Fibroblast of the aortic adventitia (primary cell): ENCODE measurements at regions not wholly inside any gene's neighbourhood (a gene's known extent, or its start where the extent isn't known, plus 50 kb on each side); places are given as distances from the start of the nearest gene placed in this dataset.
A peak's percentile ranks its signal among the peaks of the same experiment; 100 is the strongest.

Source experiments
- DNase-seq: peaks from one replicate; pipeline ENCODE4 v3.0.0-alpha.2; 2010; ENCODE audit warnings: low read depth
- H3K4me3 ChIP-seq: 2 replicates; pipeline ENCODE4 v1.5.1; 2011; ENCODE audit warnings: low read depth, mild to moderate bottlenecking, control low read depth, low read length, moderate library complexity
- CTCF ChIP-seq: IDR thresholded peaks from 2 replicates; pipeline ENCODE4 v1.5.1; 2011; ENCODE audit warnings: mild to moderate bottlenecking, low read length, control low read depth, inconsistent platforms; ENCODE audit not compliant: insufficient read depth

GRCh38 chr6:15121977-15122550, 123.8 kb upstream of the JARID2 start:
- no peak for TF ChIP-seq CTCF
- DNase-seq = no peak
- no peak overlapping the region for H3K4me3 ChIP-seq

GRCh38 chr6:15129887-15130286, 116.0 kb upstream of the JARID2 start:
- DNase-seq = no peak
- H3K4me3 ChIP-seq = no peak overlapping the region
- TF ChIP-seq CTCF = no peak

- no peak overlapping the region for H3K4me3 ChIP-seq
- no peak for DNase-seq
- TF ChIP-seq CTCF = no peak
These were observed 114.6 kb upstream of the JARID2 start for GRCh38 chr6:15131234-15131633.

- TF ChIP-seq CTCF = no peak
- DNase-seq = no peak
- no peak overlapping the region for H3K4me3 ChIP-seq
These were observed 114.2 kb upstream of the JARID2 start for GRCh38 chr6:15131651-15132061.

GRCh38 chr6:15132167-15132566, 113.7 kb upstream of the JARID2 start:
- TF ChIP-seq CTCF = no peak
- no peak for DNase-seq
- H3K4me3 ChIP-seq = no peak overlapping the region

- H3K4me3 ChIP-seq = no peak overlapping the region
- no peak for TF ChIP-seq CTCF
- peak; percentile 60 for DNase-seq
These were observed 112.8 kb upstream of the JARID2 start for GRCh38 chr6:15132854-15133670.
